ENCODE measurements at regions not wholly inside any gene's neighbourhood (a gene's known extent, or its start where the extent isn't known, plus 50 kb on each side); places are given as distances from the start of the nearest gene placed in this dataset.

GRCh38 chr9:107110153-107110552 lies 172.9 kb upstream of the RAD23B start:
- Mint-ChIP-seq H3K27ac (ENCODE audit: unreplicated experiment) (no peak overlapping the region), H3K27me3 (ENCODE audit: unreplicated experiment) (no peaks in the 10 kb centered on the region), H3K36me3 (ENCODE audit: low read depth, unreplicated experiment) (no peaks in the 10 kb centered on the region), H3K4me3 (ENCODE audit: unreplicated experiment) (no peak overlapping the region), H3K4me1 (ENCODE audit: unreplicated experiment) (no peaks in the 10 kb centered on the region), H3K9me3 (ENCODE audit: unreplicated experiment) (no peaks in the 10 kb centered on the region)
- no peak for TF ChIP-seq CTCF (IDR thresholded peaks at IDR 0.05; ENCODE audit: unreplicated experiment)
- DNase-seq (ENCODE audit: low spot score) = no peak

- H3K36me3 Mint-ChIP-seq (ENCODE audit: low read depth, unreplicated experiment) = no peaks in the 10 kb centered on the region
- no peaks in the 10 kb centered on the region for H3K4me1 Mint-ChIP-seq (ENCODE audit: unreplicated experiment)
- no peak overlapping the region for H3K27ac Mint-ChIP-seq (ENCODE audit: unreplicated experiment)
- H3K4me3 Mint-ChIP-seq (ENCODE audit: unreplicated experiment) = no peak overlapping the region
- no peaks in the 10 kb centered on the region for H3K27me3 Mint-ChIP-seq (ENCODE audit: unreplicated experiment)
- H3K9me3 Mint-ChIP-seq (ENCODE audit: unreplicated experiment) = no peaks in the 10 kb centered on the region
- no peak for TF ChIP-seq CTCF (IDR thresholded peaks at IDR 0.05; ENCODE audit: unreplicated experiment)
- DNase-seq (ENCODE audit: low spot score) = no peak
Observed at GRCh38 chr9:107112707-107113243, 170.3 kb upstream of the RAD23B start.

GRCh38 chr9:107118863-107119624 lies 164.0 kb upstream of the RAD23B start:
- H3K36me3 Mint-ChIP-seq (ENCODE audit: low read depth, unreplicated experiment) = no peaks in the 10 kb centered on the region
- H3K27me3 Mint-ChIP-seq (ENCODE audit: unreplicated experiment) = no peaks in the 10 kb centered on the region
- H3K4me3 Mint-ChIP-seq (ENCODE audit: unreplicated experiment) = no peak overlapping the region
- no peak for DNase-seq (ENCODE audit: low spot score)
- H3K4me1 Mint-ChIP-seq (ENCODE audit: unreplicated experiment) = peaks cover 4% of the 10 kb centered on the region
- no peak overlapping the region for H3K27ac Mint-ChIP-seq (ENCODE audit: unreplicated experiment)
- no peak for TF ChIP-seq CTCF (IDR thresholded peaks at IDR 0.05; ENCODE audit: unreplicated experiment)
- no peaks in the 10 kb centered on the region for H3K9me3 Mint-ChIP-seq (ENCODE audit: unreplicated experiment)

- H3K27ac Mint-ChIP-seq (ENCODE audit: unreplicated experiment) = no peak overlapping the region
- peaks cover 4% of the 10 kb centered on the region for H3K4me1 Mint-ChIP-seq (ENCODE audit: unreplicated experiment)
- no peaks in the 10 kb centered on the region for H3K9me3 Mint-ChIP-seq (ENCODE audit: unreplicated experiment)
- H3K36me3 Mint-ChIP-seq (ENCODE audit: low read depth, unreplicated experiment) = no peaks in the 10 kb centered on the region
- no peaks in the 10 kb centered on the region for H3K27me3 Mint-ChIP-seq (ENCODE audit: unreplicated experiment)
- no peak for TF ChIP-seq CTCF (IDR thresholded peaks at IDR 0.05; ENCODE audit: unreplicated experiment)
- no peak overlapping the region for H3K4me3 Mint-ChIP-seq (ENCODE audit: unreplicated experiment)
- DNase-seq (ENCODE audit: low spot score) = no peak
Observed at GRCh38 chr9:107119735-107120134, 163.3 kb upstream of the RAD23B start.

- no peaks in the 10 kb centered on the region for H3K36me3 Mint-ChIP-seq (ENCODE audit: low read depth, unreplicated experiment)
- TF ChIP-seq CTCF (IDR thresholded peaks at IDR 0.05; ENCODE audit: unreplicated experiment) = no peak
- H3K9me3 Mint-ChIP-seq (ENCODE audit: unreplicated experiment) = no peaks in the 10 kb centered on the region
- no peak for DNase-seq (ENCODE audit: low spot score)
- H3K27me3 Mint-ChIP-seq (ENCODE audit: unreplicated experiment) = no peaks in the 10 kb centered on the region
- H3K27ac Mint-ChIP-seq (ENCODE audit: unreplicated experiment) = no peak overlapping the region
- no peak overlapping the region for H3K4me3 Mint-ChIP-seq (ENCODE audit: unreplicated experiment)
- peaks cover 13% of the 10 kb centered on the region for H3K4me1 Mint-ChIP-seq (ENCODE audit: unreplicated experiment)
Observed at GRCh38 chr9:107123389-107123788, 159.7 kb upstream of the RAD23B start.
